HAP-1 (cell line): ENCODE measurements at regions not wholly inside any gene's neighbourhood (a gene's known extent, or its start where the extent isn't known, plus 50 kb on each side); places are given as distances from the start of the nearest gene placed in this dataset.

Source experiments
- DNase-seq, 2 experiments: peaks; one replicate each; pipeline ENCODE4 v3.0.0-alpha.2; 2016 to 2020; ENCODE audit warnings: low spot score in 2 of 2
- H3K27me3 ChIP-seq: fragments of 250-450 bp; sonication (Bioruptor Pico); 2 replicates; pipeline ENCODE4 v1.5.1; 2020; ENCODE audit warnings: low read depth, mild to moderate bottlenecking, moderate library complexity
- H3K36me3 ChIP-seq: fragments of 250-450 bp; sonication (Bioruptor Pico); replicated peaks from 2 replicates; pipeline ENCODE4 v1.5.1; 2020; ENCODE audit warnings: mild to moderate bottlenecking
- H3K4me1 ChIP-seq: fragments of 250-450 bp; sonication (Bioruptor Pico); 2 replicates; pipeline ENCODE4 v1.5.1; 2020; ENCODE audit warnings: mild to moderate bottlenecking
- H3K4me3 ChIP-seq: fragments of 250-450 bp; sonication (Bioruptor Pico); 2 replicates; pipeline ENCODE4 v1.5.1; 2020; ENCODE audit warnings: mild to moderate bottlenecking, moderate library complexity
- H3K9me3 ChIP-seq: fragments of 250-450 bp; sonication (Bioruptor Pico); 2 replicates; pipeline ENCODE4 v1.5.1; 2020; ENCODE audit warnings: mild to moderate bottlenecking, moderate library complexity
- in situ Hi-C: fragments of 300-500 bp; cut with MboI; formaldehyde crosslinking; loops from 3 replicates; pipeline ENCODE4 v1.14.3; 2020; ENCODE audit warnings: low sequenced_read_pairs, inconsistent platforms, mixed read lengths

- no peaks in the 10 kb centered on the region for H3K36me3 ChIP-seq
- H3K4me3 ChIP-seq, result no peak overlapping the region
- H3K4me1 ChIP-seq, result no peaks in the 10 kb centered on the region
- H3K27me3 ChIP-seq, result no peaks in the 10 kb centered on the region
- DNase-seq, result no peak
- in situ Hi-C loops, result no loop called here
- H3K9me3 ChIP-seq, result no peaks in the 10 kb centered on the region
Measured at GRCh38 chr13:50575138-50575537, 268.4 kb downstream of the DLEU7 start.

GRCh38 chr13:50576156-50576555 lies 267.3 kb downstream of the DLEU7 start:
- no peaks in the 10 kb centered on the region for H3K4me1 ChIP-seq
- DNase-seq, result no peak
- no peak overlapping the region for H3K4me3 ChIP-seq
- H3K9me3 ChIP-seq, result no peaks in the 10 kb centered on the region
- in situ Hi-C loops, result no loop called here
- no peaks in the 10 kb centered on the region for H3K27me3 ChIP-seq
- H3K36me3 ChIP-seq, result no peaks in the 10 kb centered on the region

- Histone ChIP-seq H3K9me3 (no peaks in the 10 kb centered on the region; the same call in 1 of the 2 replicates), H3K4me1 (no peaks in the 10 kb centered on the region), H3K4me3 (no peak overlapping the region), H3K36me3 (no peaks in the 10 kb centered on the region), H3K27me3 (no peaks in the 10 kb centered on the region)
- in situ Hi-C loops, result no loop called here
- no peak for DNase-seq
Measured at GRCh38 chr13:50577806-50578205, 265.7 kb downstream of the DLEU7 start.

GRCh38 chr13:50580684-50581305 lies 262.7 kb downstream of the DLEU7 start:
- H3K4me3 ChIP-seq, result no peak overlapping the region
- no peaks in the 10 kb centered on the region for H3K36me3 ChIP-seq
- H3K27me3 ChIP-seq, result no peaks in the 10 kb centered on the region
- H3K9me3 ChIP-seq, result no peaks in the 10 kb centered on the region; the same call in 1 of the 2 replicates
- peaks cover 7% of the 10 kb centered on the region; the same call in 1 of the 2 replicates for H3K4me1 ChIP-seq
- no peak for DNase-seq
- in situ Hi-C loops, result no loop called here

- Histone ChIP-seq H3K9me3 (no peaks in the 10 kb centered on the region; the same call in 1 of the 2 replicates), H3K27me3 (no peaks in the 10 kb centered on the region), H3K4me3 (no peak overlapping the region), H3K36me3 (no peaks in the 10 kb centered on the region), H3K4me1 (peaks cover 7% of the 10 kb centered on the region; the same call in 1 of the 2 replicates)
- in situ Hi-C loops, result no loop called here
- no peak for DNase-seq
Measured at GRCh38 chr13:50581586-50582196, 261.8 kb downstream of the DLEU7 start.

GRCh38 chr13:50584856-50585580 lies 258.5 kb downstream of the DLEU7 start:
- DNase-seq, result peak in 1 of 2 experiments; percentile 40
- Histone ChIP-seq H3K4me3 (no peak overlapping the region), H3K9me3 (no peaks in the 10 kb centered on the region; the same call in 1 of the 2 replicates), H3K36me3 (no peaks in the 10 kb centered on the region), H3K27me3 (no peaks in the 10 kb centered on the region), H3K4me1 (peaks cover 7% of the 10 kb centered on the region; the same call in 1 of the 2 replicates)
- in situ Hi-C loops, result no loop called here

- H3K9me3 ChIP-seq, result no peaks in the 10 kb centered on the region; the same call in 1 of the 2 replicates
- H3K36me3 ChIP-seq, result no peaks in the 10 kb centered on the region
- in situ Hi-C loops, result no loop called here
- peaks cover 7% of the 10 kb centered on the region; the same call in 1 of the 2 replicates for H3K4me1 ChIP-seq
- no peak overlapping the region for H3K4me3 ChIP-seq
- no peaks in the 10 kb centered on the region for H3K27me3 ChIP-seq
- DNase-seq, result no peak
Measured at GRCh38 chr13:50585674-50586413, 257.6 kb downstream of the DLEU7 start.

- no peak for DNase-seq
- no peaks in the 10 kb centered on the region; the same call in 1 of the 2 replicates for H3K9me3 ChIP-seq
- no peaks in the 10 kb centered on the region for H3K36me3 ChIP-seq
- peaks cover 7% of the 10 kb centered on the region; the same call in 1 of the 2 replicates for H3K4me1 ChIP-seq
- H3K4me3 ChIP-seq, result no peak overlapping the region
- in situ Hi-C loops, result no loop called here
- no peaks in the 10 kb centered on the region for H3K27me3 ChIP-seq
Measured at GRCh38 chr13:50586414-50587083, 256.9 kb downstream of the DLEU7 start.

- no peak overlapping the region for H3K4me3 ChIP-seq
- no peak for DNase-seq
- in situ Hi-C loops, result no loop called here
- H3K36me3 ChIP-seq, result no peaks in the 10 kb centered on the region
- H3K4me1 ChIP-seq, result peaks cover 7% of the 10 kb centered on the region; the same call in 1 of the 2 replicates
- no peaks in the 10 kb centered on the region for H3K27me3 ChIP-seq
- no peaks in the 10 kb centered on the region; the same call in 1 of the 2 replicates for H3K9me3 ChIP-seq
Measured at GRCh38 chr13:50587115-50587514, 256.4 kb downstream of the DLEU7 start.

DNA sequence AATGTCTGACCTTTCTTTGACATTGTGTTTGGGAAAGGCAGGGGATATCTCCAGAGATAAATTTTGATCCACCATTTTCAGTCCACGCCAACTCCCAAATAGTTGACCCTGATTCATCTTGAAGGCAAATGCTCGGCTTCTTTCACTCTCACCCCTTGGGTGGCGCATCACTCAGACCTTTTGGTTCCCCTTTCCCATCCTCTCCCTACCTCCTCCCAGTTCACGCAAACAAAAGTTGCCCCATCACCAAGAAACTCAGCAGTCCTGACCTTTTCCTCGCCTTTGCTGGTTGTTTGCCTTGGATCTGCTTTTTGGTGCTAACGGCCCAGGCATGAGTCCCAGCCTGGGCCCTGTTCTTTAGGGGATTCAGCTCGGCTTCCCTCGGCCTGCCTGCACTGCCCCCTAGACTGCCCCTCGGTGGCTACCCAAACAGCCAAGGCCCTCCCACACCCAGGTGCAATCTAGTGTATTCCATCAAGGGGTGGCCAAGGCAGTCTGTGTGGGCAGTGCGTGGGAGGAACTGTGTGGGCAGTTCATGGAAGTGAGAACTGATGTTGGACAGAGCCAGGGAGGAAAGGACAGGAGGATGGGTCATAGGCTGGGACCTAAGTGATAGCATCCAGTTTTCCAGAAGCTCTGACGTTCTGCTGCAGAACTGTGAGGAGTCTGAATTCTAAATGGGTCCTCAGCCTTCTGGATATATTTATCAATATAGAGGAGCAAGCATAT lies 255.7 kb downstream of the DLEU7 start:
- DNase-seq, result no peak
- Histone ChIP-seq H3K4me3 (no peak overlapping the region), H3K27me3 (no peaks in the 10 kb centered on the region), H3K9me3 (no peaks in the 10 kb centered on the region; the same call in 1 of the 2 replicates), H3K4me1 (peaks cover 7% of the 10 kb centered on the region; the same call in 1 of the 2 replicates), H3K36me3 (no peaks in the 10 kb centered on the region)
- in situ Hi-C loops, result no loop called here

DNA sequence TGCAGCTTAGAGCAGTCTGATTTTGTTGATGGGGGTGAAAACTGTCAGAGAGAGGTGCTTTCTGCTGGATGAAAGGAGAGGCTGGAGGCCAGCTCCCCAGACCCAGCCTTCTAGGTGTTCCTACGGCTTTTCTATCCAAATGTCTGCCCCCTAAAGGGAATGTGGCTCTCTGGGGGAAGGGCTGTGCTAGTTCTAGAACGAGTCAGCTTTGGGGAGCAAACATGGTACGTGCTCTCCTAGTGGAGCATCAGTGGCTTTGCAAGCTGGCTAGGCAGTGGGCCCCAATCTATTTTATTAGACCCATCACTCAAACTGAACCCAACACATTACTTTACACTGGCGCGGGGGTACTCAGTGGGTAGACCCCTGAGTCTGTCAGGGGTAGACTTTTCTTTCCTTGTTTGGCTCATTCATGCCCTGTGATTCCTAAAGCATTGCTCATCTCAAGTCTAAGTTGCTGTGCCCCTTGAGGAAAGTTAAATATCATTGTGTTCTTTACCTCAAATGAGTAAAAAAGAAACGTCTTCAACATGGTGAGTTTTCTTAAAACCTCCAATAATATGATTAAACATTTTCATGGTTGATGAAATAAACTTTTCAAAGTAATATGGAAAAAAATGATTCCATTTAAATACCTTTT lies 254.9 kb downstream of the DLEU7 start:
- Histone ChIP-seq H3K4me1 (peaks cover 7% of the 10 kb centered on the region; the same call in 1 of the 2 replicates), H3K9me3 (no peaks in the 10 kb centered on the region), H3K4me3 (no peak overlapping the region), H3K36me3 (no peaks in the 10 kb centered on the region), H3K27me3 (no peaks in the 10 kb centered on the region)
- DNase-seq, result no peak
- in situ Hi-C loops, result no loop called here

DNA sequence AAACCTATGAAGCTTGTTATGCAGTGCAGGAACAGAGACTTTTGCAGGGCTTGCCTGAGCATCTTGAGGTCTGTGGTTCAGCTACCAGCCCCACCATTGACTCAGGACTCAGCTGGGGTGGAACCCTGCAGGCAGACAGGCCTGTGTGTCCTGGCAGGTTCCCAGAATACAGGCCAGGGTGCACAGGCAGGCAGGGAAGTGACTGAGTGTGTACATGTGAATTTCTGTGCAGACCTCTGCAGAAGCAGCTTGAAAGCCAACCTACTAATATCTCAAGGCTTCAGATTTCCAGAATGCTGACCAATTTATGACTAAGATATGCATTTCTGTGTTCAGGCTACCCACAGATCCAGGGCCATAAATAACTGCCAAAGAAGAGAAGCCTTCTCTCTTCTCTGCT lies 254.4 kb downstream of the DLEU7 start:
- no peaks in the 10 kb centered on the region for H3K36me3 ChIP-seq
- no peak for DNase-seq

More for the DNA sequence above, 254.4 kb downstream of the DLEU7 start:
- Histone ChIP-seq H3K27me3 (no peaks in the 10 kb centered on the region), H3K4me1 (peaks cover 7% of the 10 kb centered on the region; the same call in 1 of the 2 replicates), H3K9me3 (no peaks in the 10 kb centered on the region), H3K4me3 (no peak overlapping the region)
- in situ Hi-C loops, result no loop called here
